H9 (cell line): ENCODE measurements at regions not wholly inside any gene's neighbourhood (a gene's known extent, or its start where the extent isn't known, plus 50 kb on each side); places are given as distances from the start of the nearest gene placed in this dataset.

ENCODE experiments used
- DNase-seq: peaks from one replicate; pipeline ENCODE4 v3.0.0-alpha.2; 2017
- H2AFZ ChIP-seq: one replicate; pipeline ENCODE4 v1.6.1; 2013; ENCODE audit warnings: mild to moderate bottlenecking, low read length, control low read depth, moderate library complexity
- H2AK5ac ChIP-seq: 2 replicates; pipeline ENCODE4 v1.6.1; 2013; ENCODE audit warnings: low read length, control low read depth, mixed read lengths; ENCODE audit not compliant: insufficient read length
- H2BK120ac ChIP-seq: one replicate; pipeline ENCODE4 v1.6.1; 2013; ENCODE audit warnings: low read depth, mild to moderate bottlenecking, low read length, control low read depth, inconsistent platforms; ENCODE audit not compliant: poor library complexity, severe bottlenecking
- H2BK12ac ChIP-seq: 2 replicates; pipeline ENCODE4 v1.6.1; 2013; ENCODE audit warnings: low read length, control low read depth, mixed read lengths, low read depth; ENCODE audit not compliant: insufficient read length
- H2BK15ac ChIP-seq: 2 replicates; pipeline ENCODE4 v1.6.1; 2013; ENCODE audit warnings: low read depth, low read length, control low read depth
- H2BK20ac ChIP-seq: one replicate; pipeline ENCODE4 v1.6.1; 2013; ENCODE audit warnings: low read depth, mild to moderate bottlenecking, low read length, control low read depth, inconsistent platforms; ENCODE audit not compliant: poor library complexity, severe bottlenecking
- H2BK5ac ChIP-seq: 2 replicates; pipeline ENCODE4 v1.6.1; 2013; ENCODE audit warnings: low read length, control low read depth, mixed read lengths; ENCODE audit not compliant: insufficient read length
- H3K14ac ChIP-seq: 2 replicates; pipeline ENCODE4 v1.6.1; 2013; ENCODE audit warnings: low read length, control low read depth; ENCODE audit not compliant: insufficient read depth
- H3K18ac ChIP-seq: 2 replicates; pipeline ENCODE4 v1.6.1; 2013; ENCODE audit warnings: low read depth, mild to moderate bottlenecking, mixed read lengths, low read length, control low read depth; ENCODE audit not compliant: insufficient read length
- H3K23ac ChIP-seq: 2 replicates; pipeline ENCODE4 v1.6.1; 2013; ENCODE audit warnings: low read length, control low read depth, mixed read lengths, low read depth; ENCODE audit not compliant: insufficient read length
- H3K23me2 ChIP-seq: 2 replicates; pipeline ENCODE4 v1.6.1; 2013; ENCODE audit warnings: low read depth, mild to moderate bottlenecking, mixed read lengths, low read length, control low read depth; ENCODE audit not compliant: insufficient read length, poor library complexity, severe bottlenecking
- H3K27ac ChIP-seq: 2 replicates; pipeline ENCODE4 v1.5.1; 2013; ENCODE audit warnings: low read length, control low read depth, mixed read lengths, low read depth; ENCODE audit not compliant: insufficient read length
- H3K27me3 ChIP-seq: 2 replicates; pipeline ENCODE4 v1.6.1; 2013; ENCODE audit warnings: low read length, control low read depth, inconsistent platforms; ENCODE audit not compliant: insufficient read depth
- H3K4ac ChIP-seq: 2 replicates; pipeline ENCODE4 v1.6.1; 2013; ENCODE audit warnings: low read depth, mild to moderate bottlenecking, control low read depth, inconsistent platforms, low read length, moderate library complexity
- H3K4me1 ChIP-seq: 2 replicates; pipeline ENCODE4 v1.6.1; 2013; ENCODE audit warnings: low read length, control low read depth, inconsistent platforms; ENCODE audit not compliant: insufficient read depth
- H3K4me2 ChIP-seq: 2 replicates; pipeline ENCODE4 v1.6.1; 2013; ENCODE audit warnings: low read length, control low read depth, mixed read lengths; ENCODE audit not compliant: insufficient read length, insufficient read depth
- H3K56ac ChIP-seq: 2 replicates; pipeline ENCODE4 v1.6.1; 2013; ENCODE audit warnings: low read depth, mild to moderate bottlenecking, mixed read lengths, low read length, control low read depth; ENCODE audit not compliant: insufficient read length
- H3K79me1 ChIP-seq: 2 replicates; pipeline ENCODE4 v1.6.1; 2013; ENCODE audit warnings: low read depth, mild to moderate bottlenecking, moderate library complexity, low read length, control low read depth, inconsistent platforms; ENCODE audit not compliant: insufficient read depth, poor library complexity, severe bottlenecking
- H3K79me2 ChIP-seq: 2 replicates; pipeline ENCODE4 v1.6.1; 2013; ENCODE audit warnings: low read length, control low read depth, inconsistent platforms; ENCODE audit not compliant: insufficient read depth
- H3K9ac ChIP-seq: 2 replicates; pipeline ENCODE4 v1.6.1; 2013; ENCODE audit warnings: low read length, control low read depth, mixed read lengths; ENCODE audit not compliant: insufficient read length; ENCODE audit errors: extremely low read depth
- H3K9me3 ChIP-seq: one replicate; pipeline ENCODE4 v1.6.1; 2013; ENCODE audit warnings: low read depth, low read length, inconsistent platforms; ENCODE audit not compliant: control insufficient read depth
- H3T11ph ChIP-seq: one replicate; pipeline ENCODE4 v1.6.1; 2013; ENCODE audit warnings: mild to moderate bottlenecking, low read length, control low read depth, inconsistent platforms
- H4K20me1 ChIP-seq: one replicate; pipeline ENCODE4 v1.6.1; 2013; ENCODE audit not compliant: control insufficient read depth, insufficient read length, insufficient read depth
- H4K5ac ChIP-seq: 2 replicates; pipeline ENCODE4 v1.6.1; 2013; ENCODE audit warnings: low read depth, mild to moderate bottlenecking, mixed read lengths, low read length, control low read depth; ENCODE audit not compliant: insufficient read length
- H4K8ac ChIP-seq: replicated peaks from 2 replicates; pipeline ENCODE4 v1.6.1; 2013; ENCODE audit warnings: low read length, control low read depth, mixed read lengths, low read depth; ENCODE audit not compliant: insufficient read length
- H4K91ac ChIP-seq: 2 replicates; pipeline ENCODE4 v1.6.1; 2013; ENCODE audit warnings: low read depth, mild to moderate bottlenecking, moderate library complexity, mixed read lengths, low read length, control low read depth; ENCODE audit not compliant: insufficient read length
- H3K27ac Mint-ChIP-seq, 3 experiments: 2 replicates in 2 of 3; 3 replicates in 1 of 3; pipeline ENCODE4 v1.8.0; 2020 to 2021; ENCODE audit warnings: mixed read lengths in 3 of 3, mild to moderate bottlenecking in 1 of 3, moderate library complexity in 1 of 3
- H3K27me3 Mint-ChIP-seq: 2 replicates; pipeline ENCODE4 v1.8.0; 2021; ENCODE audit warnings: low read depth, mild to moderate bottlenecking, moderate library complexity, mixed read lengths
- H3K36me3 Mint-ChIP-seq, 3 experiments: 2 replicates in 2 of 3; 3 replicates in 1 of 3; pipeline ENCODE4 v1.8.0; 2020 to 2021; ENCODE audit warnings: low read depth in 3 of 3, mixed read lengths in 3 of 3; ENCODE audit not compliant: insufficient read depth in 1 of 3
- H3K4me1 Mint-ChIP-seq, 2 experiments: 2 replicates each; pipeline ENCODE4 v1.8.0; 2020; ENCODE audit warnings: mixed read lengths in 2 of 2
- H3K4me3 Mint-ChIP-seq, 2 experiments: 2 replicates in 1 of 2; 3 replicates in 1 of 2; pipeline ENCODE4 v1.8.0; 2020 to 2021; ENCODE audit warnings: mild to moderate bottlenecking in 2 of 2, mixed read lengths in 2 of 2, moderate library complexity in 1 of 2
- H3K9me3 Mint-ChIP-seq, 2 experiments: 2 replicates in 1 of 2; 3 replicates in 1 of 2; pipeline ENCODE4 v1.8.0; 2020; ENCODE audit warnings: mild to moderate bottlenecking in 2 of 2, mixed read lengths in 2 of 2, moderate library complexity in 1 of 2
- TF ChIP-seq, protein P1 (sequence below): fragments of 200-600 bp; sonication (generic); conservative IDR thresholded peaks from 3 replicates; pipeline ENCODE4 v1.8.0; 2021; ENCODE audit warnings: antibody characterized with exemption, mild to moderate bottlenecking

- Histone ChIP-seq H3T11ph (no peak overlapping the region), H2BK15ac (no peak overlapping the region), H3K9ac (no peak overlapping the region), H4K5ac (no peak overlapping the region), H3K4ac (no peak overlapping the region), H3K4me2 (no peak overlapping the region), H3K14ac (no peak overlapping the region), H2BK20ac (no peak overlapping the region), H2AFZ (no peak overlapping the region), H3K9me3 (no peaks in the 10 kb centered on the region), H3K4me1 (no peaks in the 10 kb centered on the region), H3K56ac (no peak overlapping the region), H3K79me1 (no peaks in the 10 kb centered on the region), H2BK120ac (no peak overlapping the region), H4K20me1 (no peaks in the 10 kb centered on the region), H3K23ac (no peak overlapping the region), H2BK12ac (no peak overlapping the region), H3K23me2 (no peaks in the 10 kb centered on the region), H3K27ac (no peak overlapping the region), H3K79me2 (no peaks in the 10 kb centered on the region), H3K27me3 (no peaks in the 10 kb centered on the region), H2AK5ac (no peak overlapping the region), H2BK5ac (no peak overlapping the region), H3K18ac (no peak overlapping the region), H4K91ac (no peak overlapping the region), H4K8ac (no peak overlapping the region)
- no peaks in the 10 kb centered on the region for H3K27me3 Mint-ChIP-seq
- TF ChIP-seq, protein P1, sequence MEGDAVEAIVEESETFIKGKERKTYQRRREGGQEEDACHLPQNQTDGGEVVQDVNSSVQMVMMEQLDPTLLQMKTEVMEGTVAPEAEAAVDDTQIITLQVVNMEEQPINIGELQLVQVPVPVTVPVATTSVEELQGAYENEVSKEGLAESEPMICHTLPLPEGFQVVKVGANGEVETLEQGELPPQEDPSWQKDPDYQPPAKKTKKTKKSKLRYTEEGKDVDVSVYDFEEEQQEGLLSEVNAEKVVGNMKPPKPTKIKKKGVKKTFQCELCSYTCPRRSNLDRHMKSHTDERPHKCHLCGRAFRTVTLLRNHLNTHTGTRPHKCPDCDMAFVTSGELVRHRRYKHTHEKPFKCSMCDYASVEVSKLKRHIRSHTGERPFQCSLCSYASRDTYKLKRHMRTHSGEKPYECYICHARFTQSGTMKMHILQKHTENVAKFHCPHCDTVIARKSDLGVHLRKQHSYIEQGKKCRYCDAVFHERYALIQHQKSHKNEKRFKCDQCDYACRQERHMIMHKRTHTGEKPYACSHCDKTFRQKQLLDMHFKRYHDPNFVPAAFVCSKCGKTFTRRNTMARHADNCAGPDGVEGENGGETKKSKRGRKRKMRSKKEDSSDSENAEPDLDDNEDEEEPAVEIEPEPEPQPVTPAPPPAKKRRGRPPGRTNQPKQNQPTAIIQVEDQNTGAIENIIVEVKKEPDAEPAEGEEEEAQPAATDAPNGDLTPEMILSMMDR = no peak
- no peaks in the 10 kb centered on the region for H3K9me3 Mint-ChIP-seq
- no peaks in the 10 kb centered on the region for H3K36me3 Mint-ChIP-seq
- H3K27ac Mint-ChIP-seq = no peak overlapping the region
- no peak overlapping the region for H3K4me3 Mint-ChIP-seq
- peaks cover 8 to 11% of the 10 kb centered on the region in 2 experiments for H3K4me1 Mint-ChIP-seq
- DNase-seq = no peak
Measured at GRCh38 chr13:73687929-73688328, 446.3 kb downstream of the KLF12 start.
